ENCODE measurements at regions not wholly inside any gene's neighbourhood (a gene's known extent, or its start where the extent isn't known, plus 50 kb on each side); places are given as distances from the start of the nearest gene placed in this dataset.

DNA sequence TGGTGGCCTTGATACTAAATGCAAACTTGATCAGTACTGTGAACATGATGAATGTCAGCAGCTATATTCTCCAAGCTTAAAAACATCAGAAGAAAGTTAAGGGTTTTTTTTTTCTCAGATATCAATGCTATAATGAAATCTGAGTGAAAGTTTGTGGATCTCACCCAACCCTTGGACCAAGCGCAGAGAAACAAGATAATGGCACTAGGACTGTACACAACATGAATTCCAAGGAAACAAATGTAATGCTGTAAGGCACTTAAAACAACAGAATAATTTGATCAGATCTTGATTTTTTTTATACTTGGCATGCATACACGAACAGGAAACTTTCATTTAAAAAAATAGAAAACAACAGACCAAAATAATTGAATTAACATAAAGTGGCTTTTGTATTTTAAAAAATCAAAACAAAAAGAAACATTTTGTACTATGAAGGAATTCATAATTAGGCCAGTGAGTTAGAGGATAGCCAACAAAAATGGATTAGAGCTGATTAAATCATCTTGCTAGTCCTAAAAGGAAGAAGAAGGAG, 1154.0 kb upstream of the EYS start:
- TF ChIP-seq POLR2A (IDR thresholded peaks at IDR 0.05) (no peak), CTCF (IDR thresholded peaks at IDR 0.05) (no peak)

Measured in prostate gland (tissue), 2 donors.